Calu3 (cell line): ENCODE measurements at regions not wholly inside any gene's neighbourhood (a gene's known extent, or its start where the extent isn't known, plus 50 kb on each side); places are given as distances from the start of the nearest gene placed in this dataset.

Experiments used
- BruUV-seq: library from RNA; stranded (reverse); fragments of 400-500 nt; replicated peaks from 2 replicates; lab custom pipeline; 2021; lab: Mats Ljungman, UMichigan
- CTCF ChIA-PET: fragments of 300-600 bp; sonication (Branson Sonifier 250); formaldehyde crosslinking; loops from one replicate; lab custom pipeline; 2022; ENCODE audit warnings: antibody characterized with exemption; lab: Charles Lee
- DNase-seq: peaks from one replicate; pipeline ENCODE4 v3.0.0; 2022
- H3K27ac Mint-ChIP-seq: one replicate; pipeline ENCODE4 v1.8.0; 2022; ENCODE audit warnings: mixed read lengths; ENCODE audit not compliant: unreplicated experiment
- H3K27me3 Mint-ChIP-seq: one replicate; pipeline ENCODE4 v1.8.0; 2022; ENCODE audit warnings: mixed read lengths; ENCODE audit not compliant: unreplicated experiment
- H3K36me3 Mint-ChIP-seq: one replicate; pipeline ENCODE4 v1.8.0; 2022; ENCODE audit warnings: mild to moderate bottlenecking, moderate library complexity, mixed read lengths; ENCODE audit not compliant: insufficient read depth, unreplicated experiment
- H3K4me1 Mint-ChIP-seq: one replicate; pipeline ENCODE4 v1.8.0; 2022; ENCODE audit warnings: mild to moderate bottlenecking, low read depth, mixed read lengths; ENCODE audit not compliant: unreplicated experiment
- H3K4me3 Mint-ChIP-seq: one replicate; pipeline ENCODE4 v1.8.0; 2022; ENCODE audit warnings: mild to moderate bottlenecking, low read depth, moderate library complexity, mixed read lengths; ENCODE audit not compliant: unreplicated experiment
- H3K9me3 Mint-ChIP-seq: one replicate; pipeline ENCODE4 v1.8.0; 2022; ENCODE audit warnings: low read depth, mixed read lengths; ENCODE audit not compliant: unreplicated experiment
- CTCF ChIP-seq: fragments of 200-600 bp; IDR thresholded peaks from one replicate; pipeline ENCODE4 v1.8.0; 2022; ENCODE audit warnings: antibody characterized with exemption; ENCODE audit not compliant: unreplicated experiment
- intact Hi-C: fragments of 100-400 bp; cut with micrococcal nuclease; formaldehyde crosslinking; loops from one replicate; pipeline ENCODE4 v1.10.0; 2022; ENCODE audit not compliant: unreplicated experiment

GRCh38 chrX:148229801-148230303, 248.7 kb downstream of the FMR1NB start:
- no peak for DNase-seq
- BruUV-seq, result no TSS peak
- TF ChIP-seq CTCF, result no peak
- intact Hi-C loops, result no loop called here
- Mint-ChIP-seq H3K27me3 (no peaks in the 10 kb centered on the region), H3K4me3 (no peak overlapping the region), H3K4me1 (no peaks in the 10 kb centered on the region), H3K9me3 (peaks cover 10% of the 10 kb centered on the region), H3K36me3 (no peaks in the 10 kb centered on the region), H3K27ac (no peak overlapping the region)
- CTCF ChIA-PET, result no interaction called here

- H3K4me3 Mint-ChIP-seq, result no peak overlapping the region
- no peak for TF ChIP-seq CTCF
- H3K27me3 Mint-ChIP-seq, result no peaks in the 10 kb centered on the region
- no peaks in the 10 kb centered on the region for H3K36me3 Mint-ChIP-seq
- BruUV-seq, result no TSS peak
- CTCF ChIA-PET, result no interaction called here
- no peaks in the 10 kb centered on the region for H3K4me1 Mint-ChIP-seq
- H3K9me3 Mint-ChIP-seq, result peaks cover 18% of the 10 kb centered on the region
- intact Hi-C loops, result no loop called here
- H3K27ac Mint-ChIP-seq, result no peak overlapping the region
- no peak for DNase-seq
Observed at GRCh38 chrX:148259990-148260389, 240.4 kb upstream of the AFF2 start.

- Mint-ChIP-seq H3K27ac (no peak overlapping the region), H3K9me3 (peaks cover 14% of the 10 kb centered on the region), H3K4me1 (no peaks in the 10 kb centered on the region), H3K4me3 (no peak overlapping the region), H3K27me3 (no peaks in the 10 kb centered on the region), H3K36me3 (no peaks in the 10 kb centered on the region)
- intact Hi-C loops, result no loop called here
- no TSS peak for BruUV-seq
- DNase-seq, result no peak
- CTCF ChIA-PET, result no interaction called here
- TF ChIP-seq CTCF, result no peak
Observed at GRCh38 chrX:148265829-148266228, 234.6 kb upstream of the AFF2 start.

GRCh38 chrX:148268673-148269072, 231.7 kb upstream of the AFF2 start:
- Mint-ChIP-seq H3K27me3 (no peaks in the 10 kb centered on the region), H3K4me3 (no peak overlapping the region), H3K27ac (no peak overlapping the region), H3K9me3 (peaks cover 11% of the 10 kb centered on the region), H3K4me1 (no peaks in the 10 kb centered on the region), H3K36me3 (no peaks in the 10 kb centered on the region)
- BruUV-seq, result no TSS peak
- CTCF ChIA-PET, result no interaction called here
- TF ChIP-seq CTCF, result no peak
- DNase-seq, result no peak
- intact Hi-C loops, result no loop called here
